Suppressor macrophage (primary cell): ENCODE measurements at regions not wholly inside any gene's neighbourhood (a gene's known extent, or its start where the extent isn't known, plus 50 kb on each side); places are given as distances from the start of the nearest gene placed in this dataset.

Experiments used
- DNase-seq, 4 experiments: peaks; one replicate each; pipeline ENCODE4 v3.0.0-alpha.2; 2020 to 2022

DNA sequence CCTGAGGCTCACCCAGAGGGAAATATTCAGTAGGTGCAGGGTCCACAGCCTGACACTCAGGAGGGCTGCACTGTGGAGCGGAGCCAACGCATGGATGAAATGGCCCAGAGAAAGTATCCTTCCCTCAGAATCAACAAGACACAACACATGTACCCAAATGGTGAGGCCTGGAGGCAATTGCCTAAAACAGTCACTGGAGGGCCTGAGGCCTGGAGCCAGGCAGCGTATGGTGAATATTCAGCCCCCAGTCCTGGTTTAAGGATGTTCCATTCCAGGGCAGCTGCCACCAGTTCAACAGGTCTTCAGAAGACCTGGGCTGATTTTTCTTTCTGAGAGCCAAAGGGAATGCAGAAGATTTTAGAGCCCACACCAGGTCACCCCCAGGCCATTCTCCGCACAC is 264.8 kb downstream of the INSC start:
- no peak for DNase-seq

DNA sequence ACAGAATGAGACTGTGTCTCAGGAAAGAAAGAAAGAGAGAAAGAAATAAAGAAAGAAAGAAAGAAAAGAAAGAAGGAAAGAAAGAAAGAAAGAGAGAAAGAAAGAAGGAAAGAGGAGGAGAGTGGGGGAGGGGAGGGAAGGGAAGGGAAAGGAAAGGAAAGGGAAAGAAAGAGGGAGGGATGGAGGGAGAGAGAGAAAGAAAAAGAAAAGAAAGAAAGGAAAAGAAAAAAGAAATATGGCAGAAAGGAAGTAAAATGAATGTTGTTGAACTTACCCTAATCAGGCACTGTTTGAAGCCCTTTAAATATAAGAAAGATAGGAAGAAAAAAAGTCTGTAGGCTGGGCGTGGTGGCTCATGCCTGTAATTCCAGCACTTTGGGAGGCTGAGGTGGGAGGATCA is 276.1 kb downstream of the INSC start:
- DNase-seq, result no peak

DNA sequence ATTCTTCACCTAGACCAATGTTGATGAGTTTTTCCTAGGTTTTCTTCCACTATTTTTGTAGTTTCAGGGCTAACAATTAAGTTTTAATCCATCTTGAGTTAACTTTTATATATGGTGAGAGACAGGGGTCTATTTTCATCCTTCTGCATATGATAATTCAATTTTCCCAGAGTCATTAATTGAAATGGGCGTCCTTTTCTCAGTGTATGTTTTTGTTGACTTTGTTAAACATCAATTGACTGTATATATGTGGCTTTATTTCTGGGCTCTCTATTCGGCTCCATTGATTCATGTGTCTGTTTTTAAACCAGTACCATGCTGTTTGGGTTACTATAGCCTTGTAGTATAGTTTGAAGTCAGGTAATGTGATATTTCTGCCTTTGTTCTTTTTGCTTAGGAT is 282.1 kb downstream of the INSC start:
- DNase-seq, result no peak

DNA sequence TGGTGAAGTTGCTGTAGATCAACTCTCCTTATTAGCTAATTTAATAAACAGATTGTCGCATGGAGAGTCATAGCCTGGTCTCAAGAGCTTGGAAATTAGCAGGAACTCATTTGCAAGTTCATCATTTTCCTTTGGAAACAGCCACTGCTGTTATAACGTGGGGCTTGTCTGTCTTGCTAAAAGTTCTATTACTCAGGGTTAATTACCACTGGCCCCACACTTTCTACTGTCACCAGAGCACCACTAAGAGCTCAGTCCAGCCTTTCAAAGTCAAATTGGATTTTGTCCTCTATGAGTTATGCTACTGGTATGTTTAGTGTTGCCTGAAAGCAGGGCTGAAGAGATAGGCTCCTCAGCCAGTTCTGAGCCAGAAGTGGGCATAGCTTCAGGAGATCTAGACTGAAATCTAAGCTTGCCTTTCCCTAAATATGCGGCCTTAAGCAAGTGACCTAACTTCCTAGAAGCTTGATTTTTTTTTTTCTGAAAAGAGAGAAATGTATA is 292.2 kb downstream of the INSC start:
- DNase-seq, result no peak

DNA sequence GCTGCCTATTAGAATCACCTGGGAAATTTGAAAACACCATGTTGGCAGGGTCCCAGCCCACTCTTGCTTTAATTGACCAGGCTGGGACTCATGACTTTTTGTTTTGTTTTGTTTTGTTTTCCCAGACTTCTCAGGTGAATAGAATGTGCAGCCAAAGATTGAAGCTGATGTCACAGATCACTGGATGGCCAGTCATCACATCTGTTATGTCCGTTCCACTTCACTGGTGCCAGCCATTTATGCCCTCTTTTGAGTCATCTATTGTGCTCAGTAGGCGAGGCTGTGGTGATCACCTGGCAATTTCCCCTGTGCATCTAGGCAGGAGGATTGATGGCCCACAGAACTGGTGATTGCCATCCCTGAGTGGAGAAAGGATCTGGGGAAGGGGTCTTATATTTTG is 297.3 kb downstream of the INSC start:
- DNase-seq, result no peak

DNA sequence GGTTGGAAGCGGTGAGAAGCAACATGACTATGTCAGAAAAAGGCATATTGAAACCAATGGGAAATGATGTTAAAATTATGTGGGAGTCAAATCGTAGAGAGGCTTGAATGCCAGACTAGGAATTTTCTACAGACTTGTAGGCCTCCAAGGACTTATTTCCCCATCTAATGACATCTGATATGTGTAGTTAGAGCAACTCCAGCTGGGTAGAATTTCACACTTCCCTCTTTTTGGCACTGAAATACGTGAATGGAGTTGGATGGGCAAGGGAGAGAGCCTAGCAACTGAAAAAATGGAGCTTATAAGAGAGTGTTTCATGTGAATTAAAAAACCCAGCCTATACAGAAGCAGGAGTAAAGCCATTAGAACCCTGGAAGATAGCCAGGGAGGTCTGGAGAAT is 304.2 kb downstream of the INSC start:
- no peak for DNase-seq

DNA sequence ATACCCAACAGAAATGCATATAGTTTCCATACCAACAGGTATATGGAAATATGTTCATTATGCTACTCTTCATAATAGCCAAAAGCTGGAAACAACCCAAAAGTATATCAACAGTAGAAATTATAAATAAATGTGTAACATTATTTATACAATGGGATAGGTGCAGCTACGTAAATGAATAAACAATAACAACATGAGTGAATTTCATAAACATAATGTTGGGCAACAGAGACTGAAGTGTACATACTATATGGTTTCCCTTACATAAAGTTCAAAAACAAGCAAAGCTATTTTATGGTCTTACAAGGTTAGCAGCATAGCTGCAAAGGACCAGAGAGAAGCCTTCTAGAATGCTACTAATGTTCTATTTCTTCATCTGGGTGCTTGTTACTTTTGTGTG is 305.0 kb downstream of the INSC start:
- DNase-seq, result no peak

DNA sequence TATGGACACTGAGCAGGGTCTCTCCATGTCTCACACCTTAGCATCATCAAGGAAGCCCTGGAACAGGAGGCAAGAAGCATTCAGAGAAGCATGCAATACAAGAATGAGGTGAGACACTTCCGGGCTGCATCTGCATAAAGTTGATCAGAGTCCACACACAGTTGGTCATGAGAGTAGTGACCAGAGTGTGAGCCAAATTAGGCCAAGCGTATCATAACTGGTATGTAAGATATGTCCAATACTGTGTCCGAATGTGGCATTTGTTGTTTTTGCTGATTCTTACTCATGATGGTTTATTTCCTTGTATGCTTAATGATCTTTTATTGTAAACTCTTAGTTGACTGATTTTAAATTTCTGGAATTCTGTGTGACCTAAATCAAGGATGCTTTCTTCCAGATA is 315.7 kb downstream of the INSC start:
- no peak for DNase-seq

DNA sequence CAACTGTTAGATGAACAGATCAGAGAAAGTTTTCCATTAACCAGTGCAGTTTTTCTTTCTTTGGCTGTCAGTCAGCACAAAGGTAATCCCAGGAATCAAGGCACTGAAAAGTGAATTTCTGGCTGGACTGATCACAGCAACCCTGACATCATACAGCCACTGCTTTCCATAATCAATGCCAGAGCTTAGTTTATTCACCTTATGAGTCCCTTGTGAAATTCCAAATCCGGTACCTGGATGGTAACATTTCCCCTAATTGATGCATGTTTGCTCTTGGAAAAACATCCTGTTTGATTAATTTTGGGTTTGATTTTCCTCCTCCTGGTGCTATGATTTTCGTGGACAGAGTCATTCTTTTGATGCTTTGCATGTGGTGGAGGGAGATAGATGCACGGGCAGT is 319.8 kb downstream of the INSC start:
- DNase-seq, result no peak

DNA sequence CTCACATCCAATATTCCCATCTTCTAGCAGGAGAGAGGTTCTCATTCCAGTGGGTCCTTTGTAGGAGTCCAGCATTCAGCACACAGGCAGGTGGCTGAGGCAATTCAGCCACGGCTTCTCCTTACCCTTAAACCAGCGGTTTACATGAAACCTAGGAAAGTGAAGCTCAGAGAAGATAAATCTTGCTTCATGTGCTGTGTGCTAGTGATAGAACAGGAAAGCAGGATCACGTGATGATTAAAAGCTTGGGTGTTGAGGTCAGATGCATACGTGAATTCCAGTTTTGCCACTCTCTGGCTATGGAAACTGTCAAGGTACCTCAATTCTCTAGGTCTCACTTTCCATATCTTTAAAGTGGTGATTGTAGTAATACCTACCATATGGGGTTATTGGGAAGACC is 331.6 kb downstream of the INSC start:
- DNase-seq, result no peak

DNA sequence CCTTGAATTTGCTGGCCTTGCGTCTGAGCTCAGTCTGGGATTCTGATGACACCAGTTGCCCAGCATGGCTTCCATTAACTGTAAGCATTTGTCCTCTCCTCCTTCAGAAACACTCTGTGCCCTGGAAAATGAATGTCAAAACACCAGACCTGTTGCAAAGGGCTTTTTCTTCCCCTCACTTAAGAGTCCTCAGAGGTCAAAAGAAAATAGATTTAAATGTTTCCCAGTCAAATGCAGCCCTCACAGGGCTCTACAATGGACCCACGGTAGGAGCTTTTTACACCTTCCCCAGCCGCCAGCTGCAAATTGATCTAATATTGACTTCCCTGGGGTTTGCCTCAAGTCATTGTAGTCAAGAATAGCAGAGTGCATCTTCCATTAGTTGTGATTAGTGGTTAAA is 332.2 kb downstream of the INSC start:
- DNase-seq, result no peak

DNA sequence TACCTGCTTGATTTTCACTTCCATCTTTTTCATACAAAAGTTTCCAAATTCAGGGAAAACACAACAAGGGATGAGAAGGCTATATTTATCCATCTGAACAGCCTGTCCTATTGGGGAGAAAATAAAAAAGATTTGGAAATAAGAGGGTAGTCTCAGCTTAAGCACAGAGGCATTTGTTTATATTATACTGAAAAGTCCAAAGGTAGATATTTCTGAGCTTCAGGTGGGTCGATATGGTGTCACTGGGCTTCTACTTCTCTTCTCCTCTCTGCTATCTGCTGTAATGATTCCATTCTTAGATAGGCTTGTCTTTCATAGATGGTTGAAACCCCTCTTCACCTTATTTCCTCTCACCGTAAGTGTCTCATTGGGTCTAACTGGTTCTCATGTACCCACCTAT is 337.0 kb downstream of the INSC start:
- DNase-seq, result no peak

DNA sequence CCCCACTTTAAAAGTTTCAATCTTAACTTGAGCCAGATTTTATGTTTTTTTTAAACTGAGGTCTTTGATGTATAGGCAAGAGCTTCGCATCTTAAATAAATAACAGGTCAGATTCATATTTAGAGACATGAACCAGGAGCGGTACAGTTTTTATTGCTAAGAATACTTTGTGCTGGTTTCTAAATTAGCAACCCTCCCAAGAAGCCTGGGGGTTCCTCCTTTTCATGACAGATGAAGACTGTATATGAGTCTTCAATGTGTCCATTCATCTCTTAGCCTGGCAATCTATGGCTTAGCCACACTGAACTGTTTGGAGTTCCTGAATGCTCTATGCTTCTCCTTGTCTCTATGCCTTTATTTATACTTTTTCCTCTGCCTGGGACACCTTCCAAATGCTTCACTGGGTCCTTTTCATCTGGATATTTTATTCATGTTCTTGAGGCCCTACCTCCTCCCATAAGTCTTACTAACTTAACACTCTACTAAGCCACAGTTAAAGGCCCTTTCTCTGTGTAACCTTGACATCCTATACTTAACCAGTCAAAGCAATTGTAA is 338.6 kb downstream of the INSC start:
- no peak for DNase-seq

DNA sequence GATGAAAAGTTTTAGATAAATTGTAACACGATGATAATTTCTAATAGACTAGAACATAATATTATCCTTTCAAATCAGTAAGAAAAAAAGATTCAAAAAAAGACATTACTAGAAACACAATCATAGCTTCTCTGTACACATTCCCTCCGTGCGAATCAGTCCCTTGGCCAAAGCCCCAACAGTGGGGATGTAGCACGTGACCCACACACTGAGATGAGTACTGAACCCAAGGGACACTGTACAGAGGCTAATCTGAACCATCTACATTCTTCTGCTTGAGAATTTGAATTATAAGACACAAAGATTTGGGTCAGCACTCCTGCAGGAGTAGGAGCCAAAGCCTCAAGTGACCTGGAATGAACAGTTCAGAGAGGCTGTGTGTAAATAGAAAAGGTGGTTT is 353.7 kb downstream of the INSC start:
- no peak for DNase-seq

DNA sequence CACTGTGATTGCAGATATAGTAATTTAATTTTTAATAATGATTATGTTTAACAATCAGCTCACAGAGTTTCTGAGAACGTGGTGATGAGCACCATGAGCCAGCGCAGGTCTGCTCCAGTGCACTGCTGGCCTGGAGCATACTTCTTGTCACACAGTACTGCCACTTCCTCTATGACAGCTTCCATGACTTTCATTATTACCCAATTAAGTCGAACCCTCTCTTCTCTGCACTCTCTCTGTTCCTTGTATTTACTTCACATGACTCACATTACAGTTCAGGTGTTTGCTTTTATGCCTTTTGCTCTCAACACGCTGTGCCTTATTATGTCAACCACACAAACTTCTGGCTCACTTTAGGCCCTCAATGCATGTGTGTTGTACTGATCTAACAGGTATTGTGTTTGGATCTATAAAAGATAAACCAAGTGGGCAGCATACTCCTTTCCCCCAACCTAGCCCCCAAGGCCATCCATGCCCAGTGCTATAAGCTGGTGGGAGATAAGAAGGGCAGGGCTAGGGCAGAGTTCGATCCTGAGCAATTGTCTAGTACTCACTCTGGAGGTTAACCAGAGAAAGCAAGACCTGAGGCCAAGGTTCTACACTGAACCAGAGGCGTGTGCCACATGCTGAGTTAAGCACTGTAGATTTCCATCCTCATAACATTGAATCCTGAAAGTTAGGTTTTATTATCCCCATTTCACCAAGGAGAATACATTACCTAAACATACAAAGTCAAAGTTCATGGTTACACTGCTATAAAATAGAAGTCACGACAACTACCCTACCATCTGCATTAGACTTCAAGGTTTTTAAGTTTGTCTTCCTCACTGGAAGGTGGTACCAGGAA is 356.5 kb downstream of the INSC start:
- no peak for DNase-seq

DNA sequence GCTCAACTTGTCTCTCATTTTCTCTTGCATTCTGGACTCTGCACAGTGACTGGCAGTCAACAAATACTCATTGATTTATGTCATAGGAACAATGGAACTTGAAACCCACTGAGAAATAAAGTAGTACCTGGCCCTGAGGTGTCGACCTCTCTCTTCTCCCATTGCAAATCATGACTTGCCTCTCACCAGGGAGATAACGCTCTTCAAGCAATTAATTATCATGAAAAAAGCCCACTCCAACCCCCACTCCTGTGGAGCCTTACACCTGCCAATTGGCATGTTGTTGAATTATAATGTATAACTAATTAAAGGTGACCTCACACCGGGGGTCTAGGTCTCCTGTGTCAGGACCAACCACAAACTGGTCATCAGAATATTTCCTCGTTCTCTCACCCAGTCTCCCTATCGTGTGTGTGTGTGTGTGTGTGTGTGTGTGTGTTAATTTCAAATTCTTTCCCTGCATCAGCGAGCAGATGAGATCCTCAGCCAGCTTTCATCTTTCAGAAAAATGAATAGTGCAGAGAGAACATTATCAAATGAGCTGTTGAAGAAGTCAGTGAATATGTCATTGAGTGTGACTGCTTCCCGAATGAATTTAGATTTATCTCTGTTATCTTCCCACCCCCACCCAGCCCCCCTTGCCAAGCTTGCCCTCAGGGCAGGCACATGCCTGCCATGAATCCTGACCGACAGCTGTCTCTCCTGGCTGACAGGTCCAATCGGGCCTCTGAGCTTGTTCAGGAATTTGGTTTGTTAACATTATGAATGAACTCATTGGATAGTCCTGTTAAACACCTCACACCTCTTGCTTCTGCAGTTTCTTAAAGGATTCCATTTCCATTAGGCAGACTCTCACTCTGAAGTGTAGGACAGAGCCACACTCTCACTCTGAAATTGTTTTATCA is 357.4 kb downstream of the INSC start:
- no peak for DNase-seq

DNA sequence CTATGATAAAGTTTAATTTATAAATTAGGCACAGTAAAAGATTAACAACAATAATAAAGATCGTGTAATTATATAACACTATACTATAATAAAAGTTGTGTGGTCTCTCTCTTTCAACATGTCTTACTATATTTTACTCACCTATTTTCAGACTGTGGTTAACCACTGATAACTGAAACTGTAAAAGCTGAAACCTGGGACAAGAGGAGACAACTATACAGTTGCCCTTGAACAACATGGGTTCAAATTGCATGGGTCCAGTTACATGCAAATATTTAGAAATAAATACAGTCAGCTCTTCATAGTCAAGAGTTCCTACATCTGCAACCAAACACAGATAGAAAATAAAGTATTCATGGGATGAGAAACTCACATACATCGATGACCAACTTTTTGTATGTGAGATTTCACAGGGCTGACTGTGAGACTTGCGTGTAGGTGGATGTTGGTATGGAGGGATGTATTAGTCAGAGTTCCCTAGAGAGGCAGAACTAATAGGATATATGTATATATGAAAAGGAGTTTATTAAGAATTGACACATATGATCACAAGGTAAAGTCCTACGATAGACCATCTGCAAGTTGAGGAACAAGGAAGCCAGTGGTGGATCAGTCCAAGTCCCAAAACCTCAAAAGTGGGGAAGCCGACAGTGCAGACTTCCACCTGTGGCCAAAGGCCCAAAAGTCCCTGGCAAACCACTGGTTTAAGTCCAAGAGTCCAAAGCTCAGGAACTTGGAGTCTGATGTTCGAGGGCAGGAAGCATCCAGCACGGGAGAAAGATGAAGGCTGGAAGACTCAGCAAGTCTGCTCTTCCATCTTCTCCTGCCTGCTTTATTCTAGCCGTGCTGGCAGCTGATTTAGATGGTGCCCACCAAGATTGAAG is 359.5 kb downstream of the INSC start:
- DNase-seq, result no peak

DNA sequence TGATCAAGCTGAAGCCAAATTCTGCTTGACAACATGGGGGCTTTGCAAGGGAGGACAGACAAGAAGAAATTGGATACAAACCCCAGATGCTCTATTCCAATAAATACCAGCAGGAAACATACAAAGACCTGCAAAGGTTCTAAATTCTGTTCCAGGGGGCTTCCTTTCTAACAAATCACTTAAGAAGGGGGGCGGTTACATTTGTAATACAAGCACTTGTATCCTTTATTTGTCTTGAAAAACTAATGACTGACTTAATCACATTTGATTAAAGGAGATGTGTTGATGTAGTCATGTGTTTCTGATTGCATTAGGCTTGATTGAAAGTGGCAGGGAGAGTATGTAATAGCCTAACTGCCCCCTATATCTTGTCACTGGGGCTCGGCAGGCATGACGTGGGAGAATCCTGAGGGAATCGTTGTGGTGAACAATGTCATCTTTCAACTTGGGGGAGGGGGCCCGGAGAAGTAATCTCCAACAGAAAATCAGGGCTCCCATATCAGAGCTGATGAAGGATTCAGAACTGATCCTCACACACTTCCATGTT is 361.7 kb downstream of the INSC start:
- no peak for DNase-seq

DNA sequence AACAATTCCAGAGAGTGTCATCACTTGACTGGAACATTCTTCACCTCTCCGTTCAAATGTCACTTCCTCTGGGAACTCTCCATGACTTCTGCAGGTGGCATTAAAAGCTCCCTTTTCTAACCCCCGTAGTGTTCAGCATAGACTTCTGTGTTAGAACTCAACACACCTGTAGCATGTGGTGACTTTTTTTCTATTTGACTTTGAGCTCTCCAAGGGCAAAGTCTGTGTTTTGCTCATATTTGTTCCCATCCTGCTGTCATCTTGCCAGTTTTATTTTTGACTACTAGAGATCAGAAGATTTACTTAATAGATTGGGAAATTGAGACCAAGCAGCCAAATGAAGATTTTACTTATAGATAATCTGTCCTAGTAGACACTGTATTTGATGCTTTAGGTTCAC is 367.1 kb downstream of the INSC start:
- no peak for DNase-seq

DNA sequence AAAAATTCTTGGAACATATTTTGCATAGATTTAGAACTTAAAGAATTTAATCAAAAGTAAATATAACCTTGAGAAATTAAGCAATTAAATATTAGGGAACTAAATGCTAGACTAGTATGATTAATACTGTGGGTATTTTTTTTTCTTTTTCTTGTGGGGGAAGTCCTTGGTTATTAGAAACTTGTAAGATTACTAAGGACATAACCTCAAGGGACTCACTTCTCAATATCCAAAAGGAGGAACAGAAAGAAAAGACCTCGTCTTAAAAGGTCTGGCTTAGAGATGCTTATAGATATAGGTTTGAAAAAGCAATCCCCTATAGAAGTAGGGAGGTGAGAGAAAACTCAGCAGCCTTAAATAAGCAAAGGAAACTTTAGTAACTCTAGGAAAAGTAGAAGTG is 368.5 kb downstream of the INSC start:
- DNase-seq, result no peak

DNA sequence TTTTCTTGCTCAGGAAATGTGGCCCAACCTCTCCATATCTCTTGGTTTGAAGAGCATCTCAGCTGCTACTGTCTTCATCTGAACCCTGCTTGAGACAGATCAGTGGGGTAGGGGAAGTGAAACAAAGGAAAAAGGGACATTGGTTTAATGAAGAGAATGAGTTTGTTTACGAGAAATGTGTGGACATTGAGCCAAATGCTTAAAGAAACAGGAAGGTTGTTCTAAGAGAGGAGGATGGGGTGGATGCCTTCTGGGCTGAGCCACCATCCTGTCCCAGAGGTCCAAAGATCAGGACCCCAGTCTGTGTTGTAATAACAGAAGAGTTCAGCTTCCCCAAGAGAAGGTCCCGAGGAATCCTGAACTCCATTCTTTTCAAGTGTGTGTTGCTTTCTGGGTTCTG is 369.7 kb downstream of the INSC start:
- DNase-seq, result peak in 1 of 4 experiments; percentile 5

DNA sequence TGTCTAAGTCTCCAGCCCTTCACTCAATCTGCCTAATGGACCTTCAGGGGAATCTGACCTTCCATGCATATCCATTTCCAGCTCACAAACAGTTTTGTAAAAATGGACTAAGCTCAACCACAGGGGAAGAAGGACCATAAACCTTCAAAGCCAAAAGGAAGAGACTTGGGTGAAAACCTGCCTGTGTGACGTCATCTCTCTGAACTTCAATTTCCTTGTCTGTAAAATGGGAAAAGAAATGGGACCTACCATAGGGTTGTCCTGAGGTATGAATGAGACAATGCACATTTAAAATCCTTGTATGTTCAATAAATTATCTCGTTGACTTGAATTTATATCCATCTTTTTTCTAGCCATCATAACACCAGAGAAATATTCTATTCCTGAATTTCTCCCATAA is 370.7 kb downstream of the INSC start:
- no peak for DNase-seq
